NK-92 treated with Interleukin-12 subunit alpha and Interleukin-12 subunit beta, amount 100 ng/mL, for 24 hours (cell line): ENCODE measurements at regions not wholly inside any gene's neighbourhood (a gene's known extent, or its start where the extent isn't known, plus 50 kb on each side); places are given as distances from the start of the nearest gene placed in this dataset.

Experiments used
- DNase-seq: peaks from one replicate; lab custom pipeline; 2025; lab: John Stamatoyannopoulos, UW

DNA sequence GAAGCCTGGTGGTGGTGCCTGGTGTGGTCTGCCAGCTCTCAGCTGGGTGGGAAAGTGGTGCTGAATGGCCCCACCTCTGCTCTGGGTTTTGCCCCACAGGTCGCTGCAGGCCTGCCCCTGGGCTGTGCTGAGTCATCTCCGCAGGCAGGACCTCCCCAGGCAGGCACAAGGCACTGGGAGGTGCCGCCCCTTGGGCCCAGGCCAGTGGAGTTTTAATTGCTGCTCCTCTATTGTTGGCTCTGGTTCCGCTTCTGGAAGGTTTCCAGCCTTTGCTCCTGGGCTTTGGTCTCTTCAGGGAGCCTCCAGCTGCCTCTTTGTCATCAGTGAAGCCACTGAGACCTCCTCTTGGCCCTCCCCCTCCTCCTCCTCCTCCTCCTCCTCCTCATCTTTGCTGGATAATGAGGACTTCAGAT lies 180.3 kb upstream of the GRB10 start:
- peak; percentile 37 for DNase-seq

DNA sequence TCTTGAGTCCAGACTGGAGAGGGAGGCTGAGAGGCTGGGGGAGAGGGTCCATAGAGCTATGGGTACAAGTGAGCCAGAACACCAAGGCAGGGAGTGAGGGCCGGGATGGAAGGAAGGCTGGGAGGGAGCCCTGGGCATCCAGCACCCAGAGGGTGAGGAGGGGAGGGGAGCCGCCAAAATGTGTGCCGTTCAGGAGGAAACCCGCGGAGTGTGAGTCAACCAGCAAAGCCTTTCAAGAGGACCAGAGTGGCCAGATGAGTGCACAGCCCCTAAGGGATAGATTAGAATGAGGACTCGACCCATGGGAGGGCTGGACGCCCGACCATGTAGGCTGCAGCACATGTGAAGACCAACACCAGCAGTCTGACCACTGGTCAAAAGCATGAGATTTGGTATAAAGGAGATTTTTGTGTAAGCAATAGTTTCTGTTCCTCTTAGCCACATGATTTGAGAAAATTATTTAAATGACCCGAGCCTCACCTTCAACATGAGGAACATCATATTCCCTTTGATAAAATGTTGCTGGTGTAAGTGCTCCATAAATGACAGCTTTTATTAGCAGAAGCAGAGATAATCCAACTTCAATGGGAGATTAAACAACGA lies 179.7 kb upstream of the GRB10 start:
- DNase-seq = no peak

DNA sequence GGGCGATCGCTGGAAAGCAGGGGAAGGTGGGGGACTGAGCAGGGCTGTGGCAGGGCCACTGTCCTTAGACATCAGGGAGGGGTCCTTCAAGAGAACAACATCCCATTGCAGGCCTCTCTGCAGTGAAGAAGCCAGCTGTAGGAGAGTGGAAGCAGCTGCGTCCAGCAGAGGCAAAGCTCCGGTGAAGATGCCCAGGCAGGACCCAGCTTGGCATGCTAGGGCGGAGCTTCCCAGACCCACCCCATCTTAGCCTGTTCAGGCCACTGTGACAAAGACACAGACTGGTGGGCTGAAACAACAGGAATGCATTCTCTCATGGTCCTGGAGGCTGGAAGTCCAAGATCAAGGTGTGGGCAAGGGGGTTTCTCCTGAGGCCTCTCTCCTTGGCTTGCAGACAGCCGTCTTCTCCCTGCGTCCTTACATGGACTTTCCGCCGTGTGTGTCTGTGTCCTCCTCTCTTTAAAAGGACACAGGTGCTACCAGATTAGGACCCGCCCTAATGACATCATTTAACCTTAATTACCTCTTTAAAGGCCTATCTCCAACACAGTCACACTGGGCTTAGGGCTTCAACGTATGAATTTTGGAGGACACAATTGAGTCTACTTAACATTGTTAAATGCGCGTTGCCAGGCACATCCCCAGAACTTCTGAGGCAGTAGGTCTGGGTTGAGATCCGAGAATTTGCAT lies 178.1 kb upstream of the GRB10 start:
- no peak for DNase-seq

DNA sequence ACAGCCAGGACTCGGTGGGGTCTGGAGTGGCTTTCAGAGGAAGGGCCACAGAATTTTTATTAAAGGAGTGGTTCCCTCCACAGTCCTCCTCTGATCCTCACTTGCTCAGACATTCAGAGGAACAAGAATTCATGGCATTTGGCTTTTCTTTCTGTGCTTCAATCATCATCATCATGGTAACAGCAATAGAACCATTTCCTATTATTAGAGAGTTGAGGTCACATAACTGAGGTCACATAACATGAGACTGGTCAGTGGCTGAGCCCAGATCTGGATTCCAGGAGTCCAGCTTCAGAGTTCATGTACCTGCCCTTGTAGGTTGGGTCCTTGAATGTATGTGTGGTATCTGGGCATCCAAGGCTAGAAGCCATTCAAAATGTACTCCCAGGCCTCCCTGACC lies 177.3 kb upstream of the GRB10 start:
- no peak for DNase-seq

DNA sequence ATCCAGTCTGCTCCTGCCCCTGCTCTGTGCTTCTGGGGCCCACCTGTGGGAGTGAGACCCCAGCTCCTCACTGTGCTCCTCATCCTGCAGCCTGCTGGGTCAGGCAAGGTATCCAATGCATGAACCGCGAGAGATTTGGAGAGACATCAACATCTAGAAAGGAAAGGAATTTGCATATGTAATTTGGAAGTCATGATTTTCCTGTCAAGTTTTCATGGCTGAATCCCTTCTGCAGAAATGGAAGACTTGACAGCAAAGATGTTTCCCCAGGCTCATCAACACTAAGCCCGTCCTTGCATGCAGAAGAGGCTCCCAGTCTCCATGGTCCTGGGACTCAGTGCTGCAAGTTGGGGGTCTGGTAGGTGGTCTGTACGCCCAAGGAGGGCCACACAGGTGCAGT lies 176.9 kb upstream of the GRB10 start:
- no peak for DNase-seq

DNA sequence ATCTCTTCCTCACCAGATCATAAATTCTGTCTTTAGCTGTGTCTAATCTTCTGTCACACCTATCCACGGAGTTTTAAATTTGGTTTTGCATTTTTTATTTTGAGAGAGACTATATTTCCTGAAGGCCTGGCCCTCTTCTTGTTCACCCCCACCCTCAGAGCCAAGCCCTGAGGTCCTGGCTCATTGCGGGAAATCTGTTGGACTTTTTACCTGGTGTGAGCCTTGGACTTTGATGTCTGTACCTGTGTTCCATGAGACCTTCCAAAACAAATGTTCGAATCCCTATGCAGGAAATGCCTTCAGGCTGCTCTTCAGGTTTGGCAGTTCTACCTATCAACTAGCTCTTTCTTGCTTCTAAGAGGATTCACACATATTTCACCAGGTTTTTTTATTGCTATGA lies 175.2 kb upstream of the GRB10 start:
- no peak for DNase-seq

DNA sequence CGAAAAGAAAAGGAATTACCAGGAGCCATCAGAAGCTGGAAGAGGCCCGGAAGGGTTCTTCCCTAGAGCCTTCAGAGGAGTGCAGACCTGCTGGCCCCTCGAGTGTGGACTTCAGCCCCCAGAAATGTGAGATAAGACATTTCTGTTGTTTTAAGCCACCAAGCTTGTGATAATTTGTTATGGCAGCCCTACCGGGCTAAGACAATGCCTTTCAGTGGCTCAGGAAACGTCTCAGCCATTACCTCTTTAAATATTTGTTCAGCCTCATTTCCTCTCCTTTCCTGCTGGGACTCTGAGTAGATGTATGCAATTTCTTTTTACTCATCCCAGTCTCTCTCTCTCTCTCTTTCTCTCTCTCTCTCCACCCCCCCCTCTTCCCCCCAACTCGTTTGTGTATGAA lies 174.7 kb upstream of the GRB10 start:
- no peak for DNase-seq

DNA sequence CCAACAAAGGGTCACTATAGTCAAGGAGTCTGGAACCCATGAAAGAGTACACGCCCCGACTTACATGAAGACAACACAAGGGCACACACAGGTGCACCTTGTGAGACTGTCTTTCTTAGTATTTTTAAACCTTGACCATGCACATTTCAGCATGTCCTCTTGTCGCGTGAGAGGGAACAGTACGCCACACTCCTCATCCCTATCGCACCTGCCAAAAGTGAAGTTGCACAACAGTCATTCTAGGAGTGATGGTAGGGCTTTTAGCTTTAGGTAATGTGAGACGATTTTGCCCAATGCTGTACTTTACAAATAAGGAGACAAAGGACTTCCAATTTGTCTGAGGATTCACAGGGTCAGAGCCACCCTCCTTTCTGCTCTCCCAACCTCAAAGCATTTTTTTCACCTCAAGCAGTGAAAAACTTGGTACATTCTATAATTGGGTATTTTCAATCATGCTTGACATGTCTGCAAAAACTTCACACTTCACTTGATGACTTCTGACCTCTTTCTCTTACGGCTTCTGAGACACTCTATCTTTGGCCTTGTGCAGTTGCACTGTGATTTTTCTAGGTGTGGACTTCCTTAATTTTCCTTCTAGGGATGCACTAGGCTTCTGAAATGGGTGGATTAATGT lies 173.9 kb upstream of the GRB10 start:
- DNase-seq = no peak

DNA sequence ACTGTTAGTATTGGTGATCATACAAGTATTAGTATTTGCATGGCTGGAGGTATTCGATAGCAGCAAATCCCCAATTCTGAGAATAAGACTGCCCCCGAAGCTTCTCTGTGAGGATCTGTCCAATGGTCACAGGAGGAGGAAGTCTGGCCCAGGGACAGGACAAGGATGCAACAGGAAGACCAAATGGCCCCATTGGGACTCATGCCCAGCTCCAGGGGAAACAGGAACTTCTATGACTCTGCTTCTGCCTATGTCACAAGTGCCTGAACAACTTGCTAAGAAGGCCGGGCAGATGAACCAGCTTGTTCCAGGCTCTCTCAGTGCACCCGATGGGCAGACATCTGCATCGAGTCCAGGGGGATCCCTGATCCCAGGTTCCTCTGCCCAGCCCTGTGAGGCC lies 172.0 kb upstream of the GRB10 start:
- no peak for DNase-seq

DNA sequence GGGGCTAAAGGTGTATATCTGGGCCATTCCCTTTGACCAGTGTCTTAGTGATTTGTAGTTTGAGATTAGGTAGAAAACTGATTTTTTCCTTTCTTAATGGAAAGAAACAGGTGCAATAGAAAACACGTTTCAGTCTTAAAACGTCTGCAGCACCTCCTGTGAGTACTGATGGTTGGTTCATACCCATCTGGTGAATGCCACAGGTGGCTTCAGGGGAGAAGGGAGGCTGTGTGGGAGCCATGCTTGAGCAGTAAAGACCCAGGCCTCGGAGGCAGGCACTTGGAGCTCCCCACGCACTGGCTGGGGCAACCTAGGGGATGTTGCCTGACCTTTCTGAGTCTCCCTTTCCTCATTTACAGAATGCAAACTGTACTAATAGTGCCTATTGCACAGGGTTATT lies 171.5 kb upstream of the GRB10 start:
- no peak for DNase-seq

DNA sequence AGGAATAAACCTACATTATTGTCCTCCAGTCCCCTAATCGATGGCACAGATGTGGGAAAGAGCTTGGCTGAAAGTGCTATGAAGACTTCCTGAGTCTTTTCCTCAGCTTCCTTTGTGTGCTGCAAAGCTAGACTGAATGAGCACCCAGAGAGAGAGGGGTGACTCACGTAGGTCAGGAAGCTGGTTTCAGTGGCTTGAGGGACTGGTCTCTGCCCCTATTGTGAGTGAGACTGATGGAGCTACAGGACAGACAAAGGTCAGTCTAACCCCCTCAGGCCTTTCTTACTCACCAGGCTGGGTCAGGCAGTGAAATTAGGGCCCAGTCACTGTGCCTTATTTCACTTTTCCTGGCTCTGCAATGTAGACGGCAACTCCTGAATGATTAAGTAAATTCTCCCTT lies 171.1 kb upstream of the GRB10 start:
- DNase-seq = peak; percentile 21

DNA sequence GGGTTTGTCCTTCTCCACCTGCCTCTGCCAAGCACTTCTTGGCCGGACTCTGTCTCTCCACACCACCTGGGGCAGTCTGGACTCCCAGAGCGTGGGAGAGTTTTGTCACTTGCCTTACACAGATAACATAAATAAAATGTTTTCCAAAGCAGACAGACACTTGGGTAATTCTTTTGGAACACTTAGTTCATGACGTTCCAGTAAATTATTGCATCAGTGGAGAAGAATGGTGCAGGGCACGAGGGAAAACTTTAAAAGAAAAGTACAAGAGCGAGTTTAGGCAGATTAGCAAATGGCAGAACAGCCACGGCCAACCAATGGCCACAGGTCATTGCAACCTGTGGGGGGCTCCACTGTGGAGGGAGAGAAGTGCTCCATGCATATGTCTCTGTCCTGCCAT lies 170.6 kb upstream of the GRB10 start:
- DNase-seq = no peak

DNA sequence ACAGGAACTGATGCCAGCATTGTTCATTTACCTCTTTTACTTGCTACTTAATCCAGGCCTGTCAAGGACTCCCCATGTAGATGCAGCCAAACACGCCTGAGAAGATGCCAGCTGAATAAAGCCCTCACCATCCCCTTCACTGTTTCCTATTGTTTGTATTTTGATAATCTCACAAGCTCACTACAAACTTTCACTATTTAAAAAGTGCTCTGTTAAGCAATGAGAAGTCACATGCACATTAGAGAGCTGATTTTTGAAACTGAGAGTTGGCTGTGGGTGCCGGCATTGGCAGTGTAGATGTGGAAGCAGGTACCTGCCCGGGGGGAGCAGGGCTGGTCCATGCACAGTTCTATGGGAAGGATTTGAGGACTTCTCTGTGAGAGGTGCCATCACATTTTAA lies 169.8 kb upstream of the GRB10 start:
- no peak for DNase-seq

DNA sequence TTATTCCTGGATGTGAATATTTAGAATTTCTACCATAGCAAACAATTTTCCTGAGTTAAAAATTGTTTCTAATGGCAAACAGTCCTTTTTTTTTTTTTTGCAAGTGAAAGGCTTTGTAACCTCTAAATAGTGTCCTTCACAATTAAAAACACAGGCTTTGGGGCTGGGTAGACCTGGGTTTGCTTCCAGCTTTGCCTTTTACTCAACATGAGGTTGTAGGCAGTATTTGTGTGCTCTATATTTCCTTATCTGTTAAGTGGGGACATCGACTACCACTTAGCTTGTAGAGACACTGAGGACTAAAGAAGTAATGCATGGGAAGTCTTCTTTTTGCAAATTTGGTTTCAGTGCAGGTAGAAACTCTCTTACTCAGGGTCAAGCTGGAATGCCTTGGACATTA lies 169.4 kb upstream of the GRB10 start:
- DNase-seq = no peak

DNA sequence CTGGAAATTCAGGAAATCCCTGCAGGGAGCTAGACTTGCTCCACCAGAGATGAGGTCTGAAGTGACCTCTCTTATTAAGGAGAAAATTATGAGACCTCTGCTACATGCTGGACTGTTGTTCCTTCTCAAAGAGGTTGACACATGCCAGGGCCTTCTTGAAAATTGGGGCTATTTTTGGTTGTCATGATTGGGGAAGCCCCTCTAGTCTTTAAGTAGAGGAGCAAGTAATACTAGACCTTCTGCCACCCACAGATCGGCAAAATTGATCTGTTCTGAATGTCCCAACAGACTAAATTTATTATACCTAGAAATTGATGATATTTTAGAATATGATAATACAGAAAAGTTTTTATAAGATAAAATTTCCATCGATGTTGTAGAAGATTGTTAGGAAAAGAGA lies 160.8 kb upstream of the GRB10 start:
- no peak for DNase-seq

DNA sequence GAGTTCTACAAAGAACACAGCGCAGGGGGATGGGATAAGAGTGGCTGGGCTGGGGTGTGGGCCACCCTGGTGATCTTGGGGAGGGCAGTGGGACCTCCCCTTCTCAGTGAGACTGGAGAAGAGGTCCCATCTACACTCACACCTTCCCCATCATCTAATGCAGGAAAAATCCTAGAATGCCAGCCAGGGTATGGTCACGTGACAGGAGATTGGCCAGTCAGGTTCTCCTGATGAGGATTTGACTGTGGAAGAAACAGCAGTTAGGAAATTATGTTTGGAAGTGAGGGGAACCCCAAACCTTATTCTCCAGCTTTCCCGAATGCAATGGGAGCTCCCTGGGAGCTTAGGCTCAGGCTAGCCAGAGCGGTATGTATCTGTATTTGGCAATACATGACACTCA lies 158.8 kb upstream of the GRB10 start:
- DNase-seq = no peak

DNA sequence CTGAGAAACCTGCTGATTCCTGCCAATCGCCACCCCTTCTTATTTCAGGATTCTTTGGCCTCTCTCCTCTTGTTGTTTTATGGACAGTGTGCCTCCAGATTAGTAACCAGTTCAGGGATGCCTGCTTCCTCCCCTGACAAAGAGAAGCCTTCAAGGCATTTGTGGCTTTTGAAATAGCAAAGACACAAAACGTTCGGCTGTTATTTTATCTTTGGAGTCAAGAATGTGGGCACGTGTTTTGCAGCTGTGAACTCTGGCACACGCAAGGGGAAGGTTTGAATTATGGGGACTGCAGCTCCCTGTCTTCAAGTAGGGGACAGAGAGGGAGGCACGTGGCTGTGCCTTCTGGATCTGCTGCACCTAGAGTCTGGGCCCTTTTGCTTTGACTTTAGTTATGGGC lies 157.9 kb upstream of the GRB10 start:
- no peak for DNase-seq

DNA sequence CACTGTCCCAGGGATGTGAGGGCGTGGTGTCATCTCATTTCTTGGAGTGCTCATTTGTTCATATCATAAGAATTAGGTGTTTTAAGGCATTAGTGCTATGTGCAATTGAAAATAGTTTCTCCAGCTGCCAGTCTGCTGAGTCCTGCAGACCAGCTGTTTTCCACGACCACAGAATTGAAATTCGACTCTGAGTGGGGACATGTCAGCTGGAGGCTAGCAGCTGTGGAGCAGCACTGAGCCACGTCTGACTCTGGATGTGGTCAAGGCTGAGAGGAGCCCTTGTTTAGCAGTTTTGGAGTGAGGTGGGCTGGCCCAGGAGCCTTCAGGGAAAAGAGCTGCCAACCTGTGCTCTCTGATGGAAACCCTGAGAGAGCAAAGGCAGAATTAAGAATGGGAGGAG lies 156.3 kb upstream of the GRB10 start:
- no peak for DNase-seq

DNA sequence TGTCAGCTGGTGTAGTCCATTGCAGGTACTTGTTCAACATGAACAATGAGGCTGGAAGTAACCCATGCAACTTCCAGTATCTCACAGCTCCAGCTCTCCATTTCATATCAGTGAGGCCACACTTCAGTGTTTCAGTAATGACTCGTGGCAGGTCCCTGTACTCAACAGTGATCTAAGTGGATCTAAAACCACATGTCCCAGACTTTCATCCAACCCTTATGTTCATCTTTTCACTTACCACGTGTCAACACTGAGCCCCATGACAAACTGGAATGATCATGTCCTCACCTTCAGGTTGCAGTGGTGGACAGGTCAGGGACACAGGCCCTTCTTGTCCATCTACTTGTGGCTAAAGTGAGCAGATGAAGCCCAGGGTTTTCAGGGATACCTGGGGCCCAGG lies 155.0 kb upstream of the GRB10 start:
- no peak for DNase-seq

DNA sequence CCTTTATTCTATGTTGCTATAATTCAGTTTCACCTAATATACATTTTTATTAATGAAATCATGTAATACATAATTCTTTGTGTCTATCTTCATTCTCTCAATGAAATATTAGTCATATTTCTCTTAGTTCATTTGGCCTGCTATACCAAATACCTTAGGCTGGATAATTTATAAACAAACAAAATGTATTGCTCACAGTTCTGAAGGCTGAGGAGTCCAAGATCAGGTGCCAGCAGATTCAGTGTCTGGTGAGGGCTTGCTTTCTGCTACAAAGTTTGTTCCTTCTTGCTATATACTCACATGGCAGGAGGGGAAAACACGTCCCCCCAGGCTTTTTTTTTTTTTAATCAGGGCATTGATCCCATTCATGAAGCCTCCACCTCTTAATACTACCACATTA lies 143.4 kb upstream of the GRB10 start:
- no peak for DNase-seq

DNA sequence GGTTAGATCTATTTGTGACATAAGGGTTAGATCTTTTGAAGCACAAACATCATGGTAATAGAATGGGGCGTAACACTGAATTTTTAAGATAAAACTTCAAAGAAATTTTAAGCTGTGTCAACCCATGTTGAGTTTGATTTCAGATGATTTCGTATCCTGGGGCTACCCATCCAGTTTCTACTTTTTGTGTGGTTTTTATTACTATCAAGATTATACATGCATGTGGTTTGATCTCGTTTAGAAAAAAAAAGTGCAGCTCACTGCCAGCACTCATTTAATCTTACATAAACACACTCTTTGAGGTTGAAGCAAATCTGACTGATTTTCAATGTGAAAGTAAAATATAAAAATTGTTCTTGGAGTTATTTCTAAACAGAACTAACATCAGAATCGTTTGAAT lies 140.8 kb upstream of the GRB10 start:
- DNase-seq = no peak

DNA sequence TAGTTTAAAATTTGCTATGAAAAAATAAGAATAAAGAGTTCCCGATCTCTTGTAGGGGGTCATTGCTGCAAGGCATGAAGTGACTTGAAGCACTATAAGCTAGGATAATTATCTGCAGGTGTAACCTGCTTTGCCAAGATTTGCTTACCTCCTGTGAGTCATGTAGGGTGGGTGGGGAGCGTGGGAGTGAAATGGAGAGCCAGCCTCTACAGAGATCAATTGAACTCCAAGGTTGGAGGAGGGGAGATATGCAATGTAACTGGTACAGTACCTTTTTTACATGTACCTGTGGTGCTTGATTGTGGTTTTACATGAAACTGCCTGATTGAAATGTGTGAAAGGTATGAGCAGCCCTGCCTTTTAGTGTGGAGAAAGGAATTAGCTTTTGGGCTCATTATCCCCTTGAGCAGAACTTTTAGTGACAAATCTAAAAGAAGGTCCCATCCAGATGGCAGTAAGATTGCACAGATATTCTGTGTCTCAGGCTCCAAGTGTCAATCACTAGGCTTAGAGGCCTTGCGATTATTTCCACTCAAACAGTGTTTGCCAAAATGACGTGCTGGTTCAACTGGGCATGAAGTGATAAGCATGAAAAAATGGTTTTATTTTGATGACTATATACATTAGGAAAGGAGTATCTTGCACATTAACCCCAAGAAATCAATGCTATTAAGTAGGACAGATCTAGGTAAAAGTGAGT lies 138.6 kb upstream of the GRB10 start:
- DNase-seq = no peak

DNA sequence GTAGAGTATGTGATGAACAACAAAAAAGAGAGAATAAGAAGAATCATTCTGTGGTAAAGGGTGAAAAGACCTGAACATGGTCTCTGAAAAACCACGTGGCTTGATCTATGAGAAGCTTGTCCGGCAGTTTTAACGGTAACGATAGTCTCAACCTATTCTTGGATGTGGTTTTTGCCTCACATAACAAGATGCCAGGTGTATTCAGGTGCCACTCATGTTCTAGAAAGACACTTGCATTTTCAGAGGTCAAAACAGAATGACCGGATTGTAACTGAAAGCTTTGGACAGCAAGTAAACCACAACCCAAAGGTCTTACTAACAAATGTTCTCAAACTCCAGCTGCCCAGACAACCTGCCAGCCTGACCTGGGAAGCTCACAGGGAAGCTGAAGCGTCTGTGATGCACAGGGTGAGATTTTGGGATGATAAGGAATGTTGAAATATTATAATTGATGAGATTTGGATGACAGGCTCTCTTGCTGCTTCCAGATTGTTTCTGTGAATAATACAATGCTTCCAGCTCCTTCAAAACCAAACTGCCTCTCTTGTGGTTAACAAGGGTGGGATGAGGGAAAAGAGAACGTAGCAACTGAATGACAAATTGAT lies 137.4 kb upstream of the GRB10 start:
- no peak for DNase-seq
